ENCODE measurements at regions not wholly inside any gene's neighbourhood (a gene's known extent, or its start where the extent isn't known, plus 50 kb on each side); places are given as distances from the start of the nearest gene placed in this dataset.

GRCh38 chr1:168923521-168924136 is 182.9 kb upstream of the ATP1B1 start:
- no peak overlapping the region for H3K27ac ChIP-seq (replicated peaks)
- TF ChIP-seq CTCF (IDR thresholded peaks at IDR 0.05; ENCODE audit: insufficient read depth, low read length), result no peak
- no peaks in the 10 kb centered on the region for H3K27me3 ChIP-seq (ENCODE audit: insufficient read depth, poor library complexity, severe bottlenecking)
- no peak for DNase-seq (ENCODE audit: low read depth in 1 of 2, low spot score in 1 of 2)
- H3K4me3 ChIP-seq (replicated peaks; ENCODE audit: insufficient read depth, low read length), result no peak overlapping the region

- H3K27ac ChIP-seq (replicated peaks), result no peak overlapping the region
- no peak for DNase-seq (ENCODE audit: low read depth in 1 of 2, low spot score in 1 of 2)
- H3K4me3 ChIP-seq (replicated peaks; ENCODE audit: insufficient read depth, low read length), result no peak overlapping the region
- no peaks in the 10 kb centered on the region for H3K27me3 ChIP-seq (ENCODE audit: insufficient read depth, poor library complexity, severe bottlenecking)
- no peak for TF ChIP-seq REST (IDR thresholded peaks at IDR 0.05; ENCODE audit: insufficient replicate concordance, low read depth)
Observed at GRCh38 chr1:168924976-168925375, 181.5 kb upstream of the ATP1B1 start.

- Histone ChIP-seq H3K4me3 (replicated peaks; ENCODE audit: insufficient read depth, low read length) (no peak overlapping the region), H3K27me3 (ENCODE audit: insufficient read depth, poor library complexity, severe bottlenecking) (no peaks in the 10 kb centered on the region), H3K27ac (replicated peaks) (no peak overlapping the region)
- no peak for DNase-seq (ENCODE audit: low read depth in 1 of 2, low spot score in 1 of 2)
- TF ChIP-seq GABPA (IDR thresholded peaks at IDR 0.05; ENCODE audit: low read depth) (no peak), CTCF (IDR thresholded peaks at IDR 0.05; ENCODE audit: insufficient read depth, low read length) (no peak), POLR2AphosphoS5 (IDR thresholded peaks at IDR 0.05; ENCODE audit: low read depth) (no peak), REST (IDR thresholded peaks at IDR 0.05; ENCODE audit: insufficient replicate concordance, low read depth) (no peak), SPI1 (IDR thresholded peaks at IDR 0.05; ENCODE audit: borderline replicate concordance, low read depth) (no peak)
Observed at GRCh38 chr1:168926236-168926635, 180.3 kb upstream of the ATP1B1 start.

GRCh38 chr1:168932539-168932938 is 174.0 kb upstream of the ATP1B1 start:
- Histone ChIP-seq H3K4me3 (replicated peaks; ENCODE audit: insufficient read depth, low read length) (no peak overlapping the region), H3K27me3 (ENCODE audit: insufficient read depth, poor library complexity, severe bottlenecking) (no peaks in the 10 kb centered on the region), H3K27ac (replicated peaks) (no peak overlapping the region)
- DNase-seq (ENCODE audit: low read depth in 1 of 2, low spot score in 1 of 2), result no peak
- TF ChIP-seq REST (IDR thresholded peaks at IDR 0.05; ENCODE audit: insufficient replicate concordance, low read depth) (no peak), GABPA (IDR thresholded peaks at IDR 0.05; ENCODE audit: low read depth) (no peak), CTCF (IDR thresholded peaks at IDR 0.05; ENCODE audit: insufficient read depth, low read length) (no peak), POLR2AphosphoS5 (IDR thresholded peaks at IDR 0.05; ENCODE audit: low read depth) (no peak), SPI1 (IDR thresholded peaks at IDR 0.05; ENCODE audit: borderline replicate concordance, low read depth) (no peak)
